ENCODE measurements at regions not wholly inside any gene's neighbourhood (a gene's known extent, or its start where the extent isn't known, plus 50 kb on each side); places are given as distances from the start of the nearest gene placed in this dataset.

- no peaks in the 10 kb centered on the region for H3K27me3 Mint-ChIP-seq (ENCODE audit: low read depth)
- no peak overlapping the region for H3K27ac Mint-ChIP-seq
- DNase-seq (ENCODE audit: low spot score) = no peak
- peaks cover 31% of the 10 kb centered on the region for H3K4me1 Mint-ChIP-seq (ENCODE audit: low read depth)
- no peak overlapping the region for H3K4me3 Mint-ChIP-seq (ENCODE audit: low read depth)
- peaks cover 53% of the 10 kb centered on the region for H3K36me3 Mint-ChIP-seq (ENCODE audit: low read depth)
- peaks cover 32% of the 10 kb centered on the region for H3K9me3 Mint-ChIP-seq
- intact Hi-C loops (cut with micrococcal nuclease) = no loop called here
Observed at GRCh38 chr14:50018201-50018932, 98.0 kb downstream of the VCPKMT start.

GRCh38 chr14:50018933-50019210 is 97.5 kb downstream of the VCPKMT start:
- no peak for DNase-seq (ENCODE audit: low spot score)
- Mint-ChIP-seq H3K4me3 (ENCODE audit: low read depth) (no peak overlapping the region), H3K9me3 (peaks cover 32% of the 10 kb centered on the region), H3K27me3 (ENCODE audit: low read depth) (no peaks in the 10 kb centered on the region), H3K4me1 (ENCODE audit: low read depth) (peaks cover 32% of the 10 kb centered on the region), H3K36me3 (ENCODE audit: low read depth) (peaks cover 52% of the 10 kb centered on the region), H3K27ac (no peak overlapping the region)
- intact Hi-C loops (cut with micrococcal nuclease) = no loop called here

DNA sequence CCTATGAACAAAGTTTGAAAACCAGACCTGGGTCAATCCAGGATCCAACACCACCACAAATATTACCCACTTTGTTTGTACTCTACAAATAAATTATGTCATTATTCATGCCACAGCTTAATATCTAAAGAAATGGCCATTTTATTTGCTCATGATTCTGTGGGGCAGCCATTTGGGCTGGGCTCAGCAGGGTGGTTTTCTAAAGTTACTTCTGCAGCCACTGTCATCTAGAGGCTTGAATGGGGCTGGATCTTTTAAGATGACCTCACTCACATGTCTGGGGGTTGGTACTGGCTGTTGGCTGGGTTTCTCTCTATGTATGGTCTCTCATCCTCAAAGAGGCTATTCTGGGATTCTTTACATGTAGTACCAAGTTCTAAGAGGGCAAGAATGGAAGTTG is 96.2 kb downstream of the VCPKMT start:
- H3K9me3 Mint-ChIP-seq = peaks cover 37% of the 10 kb centered on the region
- no peak overlapping the region for H3K4me3 Mint-ChIP-seq (ENCODE audit: low read depth)
- no peak for DNase-seq (ENCODE audit: low spot score)
- H3K27me3 Mint-ChIP-seq (ENCODE audit: low read depth) = no peaks in the 10 kb centered on the region
- intact Hi-C loops (cut with micrococcal nuclease) = loop anchor here (2.0 kb wide), 1 partner anchor 15 kb away; no protein-coding TSS in a partner anchor
- H3K27ac Mint-ChIP-seq = no peak overlapping the region
- peaks cover 32% of the 10 kb centered on the region for H3K4me1 Mint-ChIP-seq (ENCODE audit: low read depth)
- H3K36me3 Mint-ChIP-seq (ENCODE audit: low read depth) = peaks cover 57% of the 10 kb centered on the region

GRCh38 chr14:50020799-50021198 is 95.6 kb downstream of the VCPKMT start:
- H3K36me3 Mint-ChIP-seq (ENCODE audit: low read depth) = peaks cover 63% of the 10 kb centered on the region

DNA sequence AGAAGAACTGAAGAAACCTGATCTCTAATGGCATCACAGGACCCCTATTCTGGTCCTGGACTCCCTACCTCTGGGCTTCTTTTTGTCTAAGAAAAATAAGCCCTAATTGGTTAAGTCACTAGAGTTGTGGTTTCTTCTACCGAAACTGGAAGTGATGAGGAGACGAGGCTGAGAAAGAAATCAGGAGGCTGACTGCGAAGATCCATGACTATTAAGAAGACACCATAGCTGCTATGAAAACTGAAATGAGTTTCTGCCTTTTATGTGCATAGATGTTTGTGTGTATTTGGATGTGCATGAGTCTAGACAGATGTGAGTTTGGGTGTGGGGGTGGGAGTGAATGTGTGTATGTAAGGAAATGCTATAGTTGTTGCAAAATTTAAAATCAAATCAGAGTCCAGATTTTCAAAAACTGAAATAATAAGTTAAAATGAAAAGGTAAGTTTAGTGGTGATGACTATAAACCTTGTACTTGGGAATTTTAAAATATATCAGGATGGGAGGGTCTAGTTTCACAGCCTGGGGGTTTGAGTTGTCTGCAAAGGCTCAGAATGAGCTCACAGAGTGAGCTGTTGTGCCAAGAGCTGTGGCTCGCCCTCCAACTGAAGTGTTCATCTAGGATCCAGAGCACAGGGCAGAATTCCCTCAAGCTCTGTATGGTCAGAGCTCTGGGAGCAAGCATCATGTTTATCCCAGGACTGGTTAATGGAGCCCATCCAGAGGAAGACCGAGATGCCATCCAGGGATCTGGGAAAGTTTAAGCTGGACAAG is 94.9 kb downstream of the VCPKMT start:
- H3K36me3 Mint-ChIP-seq (ENCODE audit: low read depth) = peaks cover 58% of the 10 kb centered on the region
- DNase-seq (ENCODE audit: low spot score) = no peak
- peak overlapping the region; percentile 51 for H3K27ac Mint-ChIP-seq
- no peaks in the 10 kb centered on the region for H3K27me3 Mint-ChIP-seq (ENCODE audit: low read depth)
- peaks cover 41% of the 10 kb centered on the region for H3K9me3 Mint-ChIP-seq
- H3K4me1 Mint-ChIP-seq (ENCODE audit: low read depth) = peaks cover 27% of the 10 kb centered on the region
- intact Hi-C loops (cut with micrococcal nuclease) = loop anchor here (2.0 kb wide), 1 partner anchor 17 kb away; no protein-coding TSS in a partner anchor
- H3K4me3 Mint-ChIP-seq (ENCODE audit: low read depth) = no peak overlapping the region

More at GRCh38 chr14:50020799-50021198, 95.6 kb downstream of the VCPKMT start:
- Mint-ChIP-seq H3K9me3 (peaks cover 42% of the 10 kb centered on the region), H3K4me3 (ENCODE audit: low read depth) (no peak overlapping the region), H3K27me3 (ENCODE audit: low read depth) (no peaks in the 10 kb centered on the region), H3K4me1 (ENCODE audit: low read depth) (peaks cover 31% of the 10 kb centered on the region), H3K27ac (peak overlapping the region; percentile 51)
- no peak for DNase-seq (ENCODE audit: low spot score)
- intact Hi-C loops (cut with micrococcal nuclease) = loop anchor here (2.0 kb wide), 1 partner anchor 16 kb away; no protein-coding TSS in a partner anchor

- Mint-ChIP-seq H3K4me1 (ENCODE audit: low read depth) (peaks cover 26% of the 10 kb centered on the region), H3K4me3 (ENCODE audit: low read depth) (no peak overlapping the region), H3K27me3 (ENCODE audit: low read depth) (no peaks in the 10 kb centered on the region), H3K27ac (no peak overlapping the region), H3K9me3 (peaks cover 41% of the 10 kb centered on the region), H3K36me3 (ENCODE audit: low read depth) (peaks cover 58% of the 10 kb centered on the region)
- intact Hi-C loops (cut with micrococcal nuclease) = no loop called here
- no peak for DNase-seq (ENCODE audit: low spot score)
Observed at GRCh38 chr14:50022661-50023060, 93.7 kb downstream of the VCPKMT start.

DNA sequence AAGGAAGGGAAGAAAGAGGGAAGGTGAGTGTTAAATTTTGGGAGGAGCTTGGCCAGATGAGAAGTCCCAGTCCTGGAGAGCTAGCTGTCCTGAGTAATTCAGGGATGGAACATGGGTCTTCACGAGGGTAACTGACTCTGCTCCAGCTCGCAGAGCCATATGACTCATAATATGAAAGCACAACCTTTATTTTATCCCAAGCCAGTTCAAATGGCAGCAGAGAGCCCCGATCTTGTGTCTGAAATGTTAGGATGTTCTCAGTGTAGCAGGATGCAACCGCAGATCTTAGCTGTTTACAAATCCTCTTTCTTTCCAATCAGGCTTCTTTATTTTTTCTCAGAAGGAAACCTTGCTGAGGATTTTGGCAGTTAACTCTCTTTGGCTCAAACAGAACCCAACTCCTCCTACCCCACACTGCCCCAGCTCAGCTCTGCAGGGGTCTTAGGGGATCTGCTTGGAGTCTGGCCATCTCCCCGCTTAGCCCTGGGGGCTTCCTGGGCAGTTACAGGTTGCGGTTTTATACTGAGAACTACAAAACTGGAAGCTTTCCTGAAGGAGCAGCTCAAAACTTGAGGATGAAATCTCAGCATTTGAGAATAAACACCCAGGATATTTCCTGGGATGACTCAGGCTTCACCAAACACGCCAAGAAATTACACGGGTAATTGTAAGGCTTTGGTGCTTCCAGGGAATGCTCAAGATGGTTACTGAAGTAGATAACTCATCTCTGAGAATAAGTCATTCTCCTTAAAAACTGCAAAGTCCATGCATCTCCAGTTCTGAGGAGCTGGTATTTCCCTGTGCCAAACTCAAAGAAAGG is 92.5 kb downstream of the VCPKMT start:
- intact Hi-C loops (cut with micrococcal nuclease) = no loop called here
- Mint-ChIP-seq H3K36me3 (ENCODE audit: low read depth) (peaks cover 58% of the 10 kb centered on the region), H3K4me3 (ENCODE audit: low read depth) (no peak overlapping the region), H3K27me3 (ENCODE audit: low read depth) (no peaks in the 10 kb centered on the region), H3K4me1 (ENCODE audit: low read depth) (peaks cover 26% of the 10 kb centered on the region), H3K9me3 (peaks cover 38% of the 10 kb centered on the region), H3K27ac (no peak overlapping the region)
- no peak for DNase-seq (ENCODE audit: low spot score)

- peaks cover 54% of the 10 kb centered on the region for H3K36me3 Mint-ChIP-seq (ENCODE audit: low read depth)
- peaks cover 27% of the 10 kb centered on the region for H3K9me3 Mint-ChIP-seq
- no peak for DNase-seq (ENCODE audit: low spot score)
- H3K27me3 Mint-ChIP-seq (ENCODE audit: low read depth) = no peaks in the 10 kb centered on the region
- peaks cover 24% of the 10 kb centered on the region for H3K4me1 Mint-ChIP-seq (ENCODE audit: low read depth)
- no peak overlapping the region for H3K27ac Mint-ChIP-seq
- H3K4me3 Mint-ChIP-seq (ENCODE audit: low read depth) = no peak overlapping the region
- intact Hi-C loops (cut with micrococcal nuclease) = no loop called here
Observed at GRCh38 chr14:50025073-50025472, 91.3 kb downstream of the VCPKMT start.

- no peak for DNase-seq (ENCODE audit: low spot score)
- H3K4me1 Mint-ChIP-seq (ENCODE audit: low read depth) = peaks cover 20% of the 10 kb centered on the region
- intact Hi-C loops (cut with micrococcal nuclease) = no loop called here
- H3K4me3 Mint-ChIP-seq (ENCODE audit: low read depth) = no peak overlapping the region
- no peaks in the 10 kb centered on the region for H3K27me3 Mint-ChIP-seq (ENCODE audit: low read depth)
- peaks cover 20% of the 10 kb centered on the region for H3K9me3 Mint-ChIP-seq
- H3K36me3 Mint-ChIP-seq (ENCODE audit: low read depth) = peaks cover 52% of the 10 kb centered on the region
- no peak overlapping the region for H3K27ac Mint-ChIP-seq
Observed at GRCh38 chr14:50025776-50026175, 90.6 kb downstream of the VCPKMT start.

DNA sequence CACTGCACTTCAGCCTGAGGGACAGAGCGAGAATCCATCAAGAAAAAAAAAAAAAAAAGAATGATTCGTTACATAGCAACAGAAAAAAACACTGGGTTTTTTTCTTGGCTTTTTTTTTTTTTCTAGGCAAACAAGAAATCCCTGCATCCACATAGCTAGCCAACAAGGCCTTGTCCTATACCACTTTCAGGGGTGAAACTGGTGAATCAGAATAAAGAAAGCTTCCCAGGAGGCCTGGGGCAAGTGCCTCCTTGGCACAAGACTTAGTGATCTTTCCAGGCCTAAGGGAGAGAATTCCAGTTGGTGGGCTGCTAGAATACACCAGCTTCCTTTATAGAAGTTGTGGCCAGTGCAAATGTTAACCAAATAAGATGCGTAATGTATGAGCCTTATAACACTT is 90.0 kb downstream of the VCPKMT start:
- Mint-ChIP-seq H3K27me3 (ENCODE audit: low read depth) (no peaks in the 10 kb centered on the region), H3K27ac (no peak overlapping the region)
- intact Hi-C loops (cut with micrococcal nuclease) = no loop called here

DNA sequence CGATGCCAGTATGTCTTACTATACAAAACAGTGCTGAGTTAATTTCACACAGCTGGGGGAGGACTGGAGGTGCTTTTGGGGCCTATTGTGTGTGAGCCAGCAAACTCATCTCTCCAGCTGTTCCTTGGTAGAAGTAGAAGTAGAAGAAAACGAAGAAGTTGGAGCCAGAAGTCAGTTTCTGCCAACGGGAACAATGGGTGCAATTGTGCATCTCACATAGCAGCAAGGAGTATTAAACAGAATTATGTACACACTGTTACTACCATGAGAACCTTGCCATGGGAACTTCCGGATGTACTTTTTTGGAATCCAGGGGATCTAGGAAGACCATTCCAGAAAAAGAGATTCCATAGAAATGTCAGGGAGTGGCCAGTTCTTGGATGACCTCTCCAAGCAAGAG is 88.6 kb downstream of the VCPKMT start:
- no peaks in the 10 kb centered on the region for H3K27me3 Mint-ChIP-seq (ENCODE audit: low read depth)
- no peak overlapping the region for H3K4me3 Mint-ChIP-seq (ENCODE audit: low read depth)
- H3K27ac Mint-ChIP-seq = no peak overlapping the region
- peaks cover 44% of the 10 kb centered on the region for H3K36me3 Mint-ChIP-seq (ENCODE audit: low read depth)
- DNase-seq (ENCODE audit: low spot score) = no peak
- H3K9me3 Mint-ChIP-seq = peaks cover 18% of the 10 kb centered on the region
- intact Hi-C loops (cut with micrococcal nuclease) = no loop called here
- peaks cover 12% of the 10 kb centered on the region for H3K4me1 Mint-ChIP-seq (ENCODE audit: low read depth)

More for the DNA sequence above, 90.0 kb downstream of the VCPKMT start:
- Mint-ChIP-seq H3K4me1 (ENCODE audit: low read depth) (peaks cover 18% of the 10 kb centered on the region), H3K9me3 (peaks cover 19% of the 10 kb centered on the region), H3K4me3 (ENCODE audit: low read depth) (no peak overlapping the region), H3K36me3 (ENCODE audit: low read depth) (peaks cover 52% of the 10 kb centered on the region)
- no peak for DNase-seq (ENCODE audit: low spot score)

DNA sequence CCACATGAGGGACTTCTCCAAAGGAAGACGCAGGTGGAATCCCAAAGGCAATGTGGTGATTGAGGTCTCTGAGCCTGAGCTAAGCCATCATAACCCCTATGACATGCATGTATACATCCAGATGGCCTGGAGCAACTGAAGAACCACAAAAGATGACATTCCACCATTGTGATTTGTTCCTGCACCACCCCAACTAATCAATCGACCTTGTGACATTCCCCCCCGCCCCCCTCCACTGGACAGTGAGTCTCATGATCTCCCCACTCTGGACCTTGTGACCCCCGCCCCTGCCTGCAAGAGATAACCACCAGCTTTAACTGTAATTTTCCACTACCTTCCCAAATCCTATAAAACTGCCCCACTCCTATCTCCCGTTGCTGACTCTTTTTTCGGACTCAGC is 87.9 kb downstream of the VCPKMT start:
- Mint-ChIP-seq H3K27me3 (ENCODE audit: low read depth) (no peaks in the 10 kb centered on the region), H3K4me3 (ENCODE audit: low read depth) (no peak overlapping the region), H3K36me3 (ENCODE audit: low read depth) (peaks cover 41% of the 10 kb centered on the region), H3K4me1 (ENCODE audit: low read depth) (peaks cover 10% of the 10 kb centered on the region), H3K27ac (no peak overlapping the region), H3K9me3 (peaks cover 18% of the 10 kb centered on the region)
- no peak for DNase-seq (ENCODE audit: low spot score)
- intact Hi-C loops (cut with micrococcal nuclease) = no loop called here

All from activated T-helper 2 cell treated with anti-CD3 and anti-CD28 coated beads, Interferon-gamma antibody, Interleukin-2, Interleukin-4, amounts not matched to agents 10 μg/mL and 5 μg/mL and 100 μg/mL, durations not matched to agents 14 hours and 24 hours and 36 hours (primary cell).